MM.1S (cell line): ENCODE measurements at regions not wholly inside any gene's neighbourhood (a gene's known extent, or its start where the extent isn't known, plus 50 kb on each side); places are given as distances from the start of the nearest gene placed in this dataset.
"Not testable (repeated sequence)": the region's sequence is repeated elsewhere in the genome, so short reads cannot be mapped to it uniquely, and the experiment has no call there.

ENCODE experiments used
- CTCF ChIP-seq: fragments of 300-600 bp; sonication (generic); IDR thresholded peaks from 2 replicates; pipeline ENCODE4 v1.5.1; 2016; ENCODE audit warnings: antibody characterized with exemption, low read length, mixed read lengths
- EZH2 ChIP-seq: fragments of 300-600 bp; sonication (generic); optimal IDR thresholded peaks from 2 replicates; pipeline ENCODE3; 2017; ENCODE audit warnings: low read depth, mild to moderate bottlenecking, antibody characterized with exemption, low read length, mixed read lengths
- EZH2phosphoT487 ChIP-seq: fragments of 300-600 bp; sonication (generic); IDR thresholded peaks from 2 replicates; pipeline ENCODE4 v1.6.1; 2018; ENCODE audit warnings: antibody characterized with exemption, low read length

- TF ChIP-seq CTCF, EZH2, EZH2phosphoT487: not testable (repeated sequence)
These were observed 350.6 kb downstream of the CNTNAP3B start for GRCh38 chr9:41778535-41779071.
